GM18868 (cell line): ENCODE measurements at regions not wholly inside any gene's neighbourhood (a gene's known extent, or its start where the extent isn't known, plus 50 kb on each side); places are given as distances from the start of the nearest gene placed in this dataset.

Experiments
- ATAC-seq: cut with Tn5 transposase; IDR thresholded peaks from one replicate; pipeline ENCODE4 v1.9.1; 2021; ENCODE audit warnings: mild to moderate bottlenecking, moderate library complexity; ENCODE audit not compliant: unreplicated experiment

- ATAC-seq, result no peak
These were observed 933.6 kb downstream of the EFNA5 start for GRCh38 chr5:106737111-106737510.

- no peak for ATAC-seq
These were observed 938.1 kb downstream of the EFNA5 start for GRCh38 chr5:106732624-106733023.

- ATAC-seq, result no peak
These were observed 939.8 kb downstream of the EFNA5 start for GRCh38 chr5:106730912-106731311.

- no peak for ATAC-seq
These were observed 940.2 kb downstream of the EFNA5 start for GRCh38 chr5:106730506-106730905.

GRCh38 chr5:106728208-106728607, 942.5 kb downstream of the EFNA5 start:
- no peak for ATAC-seq

- ATAC-seq, result no peak
These were observed 943.7 kb downstream of the EFNA5 start for GRCh38 chr5:106727071-106727470.

- ATAC-seq, result no peak
These were observed 950.4 kb downstream of the EFNA5 start for GRCh38 chr5:106720367-106720766.

- no peak for ATAC-seq
These were observed 970.9 kb downstream of the EFNA5 start for GRCh38 chr5:106699796-106700195.

GRCh38 chr5:106699198-106699597, 971.5 kb downstream of the EFNA5 start:
- ATAC-seq, result no peak

- no peak for ATAC-seq
These were observed 972.6 kb downstream of the EFNA5 start for GRCh38 chr5:106698169-106698568.

- no peak for ATAC-seq
These were observed 979.0 kb downstream of the EFNA5 start for GRCh38 chr5:106691701-106692100.

- no peak for ATAC-seq
These were observed 980.2 kb downstream of the EFNA5 start for GRCh38 chr5:106690585-106690984.

GRCh38 chr5:106680330-106680729, 990.4 kb downstream of the EFNA5 start:
- ATAC-seq, result peak; percentile 89

- ATAC-seq, result no peak
These were observed 993.7 kb downstream of the EFNA5 start for GRCh38 chr5:106677057-106677456.

- ATAC-seq, result no peak
These were observed 995.0 kb downstream of the EFNA5 start for GRCh38 chr5:106675687-106676086.

GRCh38 chr5:106673941-106674340, 996.8 kb downstream of the EFNA5 start:
- no peak for ATAC-seq

- ATAC-seq, result no peak
These were observed 1008.9 kb downstream of the EFNA5 start for GRCh38 chr5:106661866-106662265.

GRCh38 chr5:106660681-106661080, 1010.1 kb downstream of the EFNA5 start:
- ATAC-seq, result no peak

GRCh38 chr5:106658150-106658549, 1012.6 kb downstream of the EFNA5 start:
- ATAC-seq, result no peak

- ATAC-seq, result no peak
These were observed 1013.9 kb downstream of the EFNA5 start for GRCh38 chr5:106656821-106657220.

- ATAC-seq, result no peak
These were observed 1021.7 kb downstream of the EFNA5 start for GRCh38 chr5:106649031-106649430.

- ATAC-seq, result no peak
These were observed 1022.3 kb downstream of the EFNA5 start for GRCh38 chr5:106648401-106648800.

- no peak for ATAC-seq
These were observed 1024.6 kb downstream of the EFNA5 start for GRCh38 chr5:106646106-106646505.

- no peak for ATAC-seq
These were observed 1030.2 kb downstream of the EFNA5 start for GRCh38 chr5:106640511-106640910.
